HUES64 (cell line): ENCODE measurements at regions not wholly inside any gene's neighbourhood (a gene's known extent, or its start where the extent isn't known, plus 50 kb on each side); places are given as distances from the start of the nearest gene placed in this dataset.

Source experiments
- H3K27ac ChIP-seq: 2 replicates; pipeline ENCODE4 v1.7.0; 2013; ENCODE audit warnings: low read depth, low read length, inconsistent platforms
- H3K27me3 ChIP-seq: 2 replicates; pipeline ENCODE4 v1.6.1; 2013; ENCODE audit warnings: mild to moderate bottlenecking, low read length; ENCODE audit not compliant: insufficient read depth
- H3K36me3 ChIP-seq: 2 replicates; pipeline ENCODE4 v1.6.1; 2013; ENCODE audit warnings: mild to moderate bottlenecking, low read length; ENCODE audit not compliant: insufficient read depth
- H3K4me1 ChIP-seq: 2 replicates; pipeline ENCODE4 v1.6.1; 2013; ENCODE audit warnings: mild to moderate bottlenecking, low read length, moderate library complexity; ENCODE audit not compliant: insufficient read depth
- H3K4me3 ChIP-seq: 2 replicates; pipeline ENCODE4 v1.5.1; 2013; ENCODE audit warnings: mild to moderate bottlenecking, low read length, moderate library complexity
- H3K9ac ChIP-seq: 2 replicates; pipeline ENCODE4 v1.6.1; 2013; ENCODE audit warnings: mild to moderate bottlenecking, low read depth, low read length
- H3K9me3 ChIP-seq: 2 replicates; pipeline ENCODE4 v1.6.1; 2013; ENCODE audit warnings: low read depth, low read length; ENCODE audit not compliant: insufficient read depth
- WGBS: fragments of 150-250, 120-280 bp; methylation state at CpG from one replicate; pipeline ENCODE4 v1.1.7; 2013; ENCODE audit warnings: missing lambda C conversion rate; 5-methylcytosine and 5-hydroxymethylcytosine counted together

- WGBS: 92% methylated on average over 11 of the region's 11 CpGs
- Histone ChIP-seq H3K36me3 (no peaks in the 10 kb centered on the region), H3K27ac (no peak overlapping the region), H3K9ac (no peak overlapping the region), H3K9me3 (peaks cover 7% of the 10 kb centered on the region), H3K4me3 (no peak overlapping the region), H3K4me1 (peaks cover 6% of the 10 kb centered on the region), H3K27me3 (no peaks in the 10 kb centered on the region)
Observed at GRCh38 chr20:51980277-51980676, 178.0 kb upstream of the SALL4 start.

DNA sequence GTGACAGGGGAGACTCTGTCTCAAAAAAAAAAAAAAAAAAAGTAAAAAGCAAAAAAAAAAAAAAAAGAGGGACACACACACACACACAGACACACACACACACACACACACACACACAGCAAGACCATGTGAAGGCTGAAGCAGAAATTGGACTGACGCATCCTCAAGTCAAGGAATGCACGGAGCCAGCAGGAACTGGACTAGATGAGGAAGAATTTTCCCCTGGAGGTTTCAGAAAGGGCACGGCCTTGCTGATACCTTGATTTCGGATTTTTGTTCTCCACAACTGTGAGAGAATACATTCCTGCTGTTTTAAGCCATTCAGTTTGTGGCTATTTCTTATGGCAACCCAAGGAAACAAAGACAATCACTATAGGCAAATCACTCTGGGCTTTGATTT lies 176.9 kb upstream of the SALL4 start:
- Histone ChIP-seq H3K4me3 (no peak overlapping the region), H3K4me1 (no peaks in the 10 kb centered on the region), H3K27me3 (no peaks in the 10 kb centered on the region), H3K9ac (no peak overlapping the region), H3K9me3 (peaks cover 7% of the 10 kb centered on the region), H3K27ac (no peak overlapping the region), H3K36me3 (no peaks in the 10 kb centered on the region)
- WGBS: 91% methylated on average over 4 of the region's 4 CpGs

DNA sequence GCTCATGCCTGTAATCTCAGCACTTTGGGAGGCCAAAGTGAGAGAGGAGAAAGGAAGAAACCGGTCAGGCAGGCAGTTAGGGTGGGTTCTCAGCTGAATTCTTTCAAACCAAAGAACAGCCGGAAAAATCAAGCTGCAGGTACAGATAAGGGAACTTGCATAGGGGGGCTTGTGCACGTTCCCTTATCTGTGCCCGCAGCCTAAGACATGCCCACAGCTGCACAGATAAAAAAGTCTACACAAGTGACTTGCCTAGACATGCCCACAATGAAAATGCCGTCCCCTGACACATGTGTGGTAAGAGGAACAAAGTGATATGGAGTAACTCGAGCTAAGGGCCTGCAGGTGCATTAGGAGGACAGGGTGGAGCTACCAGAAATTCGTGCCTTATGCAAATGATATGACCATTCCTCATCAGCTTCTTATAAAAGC lies 175.8 kb upstream of the SALL4 start:
- Histone ChIP-seq H3K27ac (no peak overlapping the region), H3K36me3 (no peaks in the 10 kb centered on the region)

DNA sequence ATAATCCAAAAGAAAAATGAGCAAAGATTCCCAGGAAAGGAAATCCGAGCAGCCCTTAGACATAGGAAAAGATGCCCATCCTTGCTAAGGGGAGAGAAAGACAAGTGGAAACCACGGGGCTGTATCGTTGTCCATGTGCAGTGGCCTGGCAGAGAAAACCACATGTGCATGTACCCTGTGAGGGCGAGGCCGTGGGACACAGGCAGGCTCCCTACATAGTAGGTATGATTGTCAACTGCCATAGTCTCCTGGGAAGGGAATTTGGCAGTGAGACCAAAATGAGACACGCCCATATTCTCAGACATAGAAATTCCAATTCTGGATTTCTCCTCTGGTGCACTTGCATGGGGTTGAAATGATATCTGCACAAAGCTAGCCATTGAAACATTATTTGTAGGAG lies 169.7 kb upstream of the SALL4 start:
- Histone ChIP-seq H3K9me3 (no peaks in the 10 kb centered on the region), H3K27ac (no peak overlapping the region)

More for the DNA sequence above, 175.8 kb upstream of the SALL4 start:
- no peaks in the 10 kb centered on the region for H3K27me3 ChIP-seq
- 94% methylated on average over 7 of the region's 7 CpGs for WGBS
- no peak overlapping the region for H3K9ac ChIP-seq
- peaks cover 7% of the 10 kb centered on the region for H3K9me3 ChIP-seq
- no peak overlapping the region for H3K4me3 ChIP-seq
- H3K4me1 ChIP-seq: no peaks in the 10 kb centered on the region

DNA sequence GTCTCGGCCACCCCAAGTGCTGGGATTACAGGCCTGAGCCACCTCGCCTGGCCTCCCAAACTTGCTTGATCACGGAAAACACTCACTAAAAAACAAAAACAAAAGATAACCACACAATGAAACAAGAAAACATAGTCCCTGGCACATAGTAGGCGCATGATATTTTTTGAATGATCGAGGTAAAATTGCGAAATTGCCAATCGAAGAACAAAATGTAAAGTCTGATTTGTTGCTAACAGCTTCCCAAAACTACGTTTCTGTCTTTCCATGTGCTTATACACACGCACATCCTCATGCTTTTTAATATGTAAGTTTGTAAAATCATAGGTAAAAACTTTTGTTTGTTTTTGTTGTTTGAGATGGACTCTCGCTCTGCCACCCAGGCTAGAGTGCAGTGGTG lies 168.5 kb upstream of the SALL4 start:
- Histone ChIP-seq H3K9ac (no peak overlapping the region), H3K27me3 (no peaks in the 10 kb centered on the region), H3K9me3 (no peaks in the 10 kb centered on the region), H3K36me3 (no peaks in the 10 kb centered on the region), H3K4me1 (no peaks in the 10 kb centered on the region), H3K4me3 (no peak overlapping the region), H3K27ac (no peak overlapping the region)
- 97% methylated on average over 10 of the region's 10 CpGs for WGBS

More for the DNA sequence above, 169.7 kb upstream of the SALL4 start:
- Histone ChIP-seq H3K36me3 (no peaks in the 10 kb centered on the region), H3K9ac (no peak overlapping the region), H3K4me1 (no peaks in the 10 kb centered on the region), H3K4me3 (no peak overlapping the region), H3K27me3 (no peaks in the 10 kb centered on the region)
- WGBS: 94% methylated on average over 6 of the region's 6 CpGs

GRCh38 chr20:51969191-51969590 lies 166.9 kb upstream of the SALL4 start:
- Histone ChIP-seq H3K9me3 (no peaks in the 10 kb centered on the region), H3K4me3 (no peak overlapping the region), H3K9ac (no peak overlapping the region), H3K27me3 (no peaks in the 10 kb centered on the region), H3K36me3 (no peaks in the 10 kb centered on the region), H3K27ac (no peak overlapping the region), H3K4me1 (no peaks in the 10 kb centered on the region)
- 91% methylated on average over 5 of the region's 5 CpGs for WGBS

- H3K4me3 ChIP-seq: no peak overlapping the region
- no peak overlapping the region for H3K27ac ChIP-seq
- H3K9me3 ChIP-seq: no peaks in the 10 kb centered on the region
- no peaks in the 10 kb centered on the region for H3K27me3 ChIP-seq
- H3K36me3 ChIP-seq: no peaks in the 10 kb centered on the region
- H3K4me1 ChIP-seq: no peaks in the 10 kb centered on the region
- no peak overlapping the region for H3K9ac ChIP-seq
- over 99% methylated on average over 3 of the region's 4 CpGs for WGBS
Observed at GRCh38 chr20:51968151-51968550, 165.8 kb upstream of the SALL4 start.

- no peak overlapping the region for H3K27ac ChIP-seq
- peaks cover 10% of the 10 kb centered on the region for H3K4me1 ChIP-seq
- H3K9me3 ChIP-seq: no peaks in the 10 kb centered on the region
- H3K4me3 ChIP-seq: no peak overlapping the region
- no peaks in the 10 kb centered on the region for H3K36me3 ChIP-seq
- 70% methylated on average over 6 of the region's 8 CpGs for WGBS
- H3K9ac ChIP-seq: no peak overlapping the region
- H3K27me3 ChIP-seq: no peaks in the 10 kb centered on the region
Observed at GRCh38 chr20:51966296-51966971, 164.1 kb upstream of the SALL4 start.

DNA sequence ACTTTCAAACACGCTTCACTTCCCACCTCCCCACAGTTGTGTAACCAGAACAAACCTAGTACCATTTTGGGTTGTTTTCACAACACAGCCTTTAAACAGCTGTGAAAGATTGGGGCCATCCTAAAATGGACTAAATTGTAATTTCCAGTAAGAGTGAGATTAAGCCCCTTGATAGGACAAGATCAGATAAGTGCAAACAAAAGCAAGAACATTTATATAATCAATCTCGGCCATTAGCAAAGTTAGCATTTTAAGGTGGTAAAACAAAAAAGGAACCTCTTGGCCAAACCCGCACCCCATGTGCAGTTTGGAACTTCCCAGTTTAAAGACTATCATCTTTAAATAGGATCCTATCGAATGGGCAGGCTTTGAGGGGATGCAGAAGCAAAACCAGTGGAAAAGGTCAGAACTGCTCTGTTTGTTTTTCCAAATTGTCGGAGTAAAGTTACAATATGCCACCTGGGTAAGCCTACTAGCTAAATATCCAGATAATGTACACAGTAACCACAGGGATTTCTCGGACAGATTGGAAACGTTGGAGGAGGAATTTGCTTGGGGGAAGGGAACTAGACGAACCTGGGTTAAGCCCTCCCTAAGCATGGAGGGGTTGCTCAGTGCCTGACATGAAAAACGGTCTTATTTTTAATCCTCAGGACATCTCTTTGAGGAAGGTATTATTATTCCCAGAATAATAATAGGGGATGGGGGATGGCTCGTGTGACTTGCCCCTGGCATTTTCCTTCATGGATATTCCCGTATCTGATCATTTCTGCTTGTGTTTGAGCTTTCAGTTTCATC lies 159.8 kb upstream of the SALL4 start:
- no peak overlapping the region; the same call in 1 of the 2 replicates for H3K27ac ChIP-seq
- H3K27me3 ChIP-seq: no peaks in the 10 kb centered on the region
- no peaks in the 10 kb centered on the region for H3K36me3 ChIP-seq
- peaks cover 45% of the 10 kb centered on the region for H3K4me1 ChIP-seq
- WGBS: 55% methylated on average over 11 of the region's 11 CpGs
- H3K4me3 ChIP-seq: no peak overlapping the region
- H3K9ac ChIP-seq: no peak overlapping the region
- no peaks in the 10 kb centered on the region for H3K9me3 ChIP-seq

GRCh38 chr20:51960047-51960675 lies 157.8 kb upstream of the SALL4 start:
- Histone ChIP-seq H3K9me3 (no peaks in the 10 kb centered on the region), H3K4me3 (no peak overlapping the region), H3K27me3 (no peaks in the 10 kb centered on the region), H3K36me3 (no peaks in the 10 kb centered on the region), H3K4me1 (peaks cover 45% of the 10 kb centered on the region), H3K27ac (peak overlapping the region; percentile 48; the same call in 1 of the 2 replicates), H3K9ac (no peak overlapping the region)
- 78% methylated on average over 10 of the region's 12 CpGs for WGBS

- WGBS: 30% methylated on average over 3 of the region's 3 CpGs
- H3K9me3 ChIP-seq: no peaks in the 10 kb centered on the region
- H3K4me3 ChIP-seq: no peak overlapping the region; the same call in 1 of the 2 replicates
- peak overlapping the region; percentile 55 for H3K27ac ChIP-seq
- no peaks in the 10 kb centered on the region for H3K27me3 ChIP-seq
- no peaks in the 10 kb centered on the region for H3K36me3 ChIP-seq
- H3K4me1 ChIP-seq: peaks cover 45% of the 10 kb centered on the region
- H3K9ac ChIP-seq: 0 out of 2 replicates have a peak overlapping the region, but pooled peaks have one; percentile 17
Observed at GRCh38 chr20:51959066-51959542, 156.8 kb upstream of the SALL4 start.
